ENCODE measurements at regions not wholly inside any gene's neighbourhood (a gene's known extent, or its start where the extent isn't known, plus 50 kb on each side); places are given as distances from the start of the nearest gene placed in this dataset.
"Not testable (repeated sequence)": the region's sequence is repeated elsewhere in the genome, so short reads cannot be mapped to it uniquely, and the experiment has no call there.

- no peak for DNase-seq (ENCODE audit: low spot score)
Observed at GRCh38 chr12:69131077-69131476, 108.3 kb upstream of the CPSF6 start.

- DNase-seq (ENCODE audit: low spot score): no peak
Observed at GRCh38 chr12:69136931-69137613, 102.3 kb upstream of the CPSF6 start.

GRCh38 chr12:69141074-69141473 is 98.3 kb upstream of the CPSF6 start:
- no peak for DNase-seq (ENCODE audit: low spot score)

- no peak for DNase-seq (ENCODE audit: low spot score)
Observed at GRCh38 chr12:69149270-69149669, 90.1 kb upstream of the CPSF6 start.

GRCh38 chr12:69150083-69150795 is 89.1 kb upstream of the CPSF6 start:
- no peak for DNase-seq (ENCODE audit: low spot score)

- no peak for DNase-seq (ENCODE audit: low spot score)
Observed at GRCh38 chr12:69150796-69151127, 88.6 kb upstream of the CPSF6 start.

GRCh38 chr12:69151254-69151764 is 88.1 kb upstream of the CPSF6 start:
- no peak for DNase-seq (ENCODE audit: low spot score)

GRCh38 chr12:69154585-69155363 is 84.6 kb upstream of the CPSF6 start:
- peak; percentile 75 for DNase-seq (ENCODE audit: low spot score)

GRCh38 chr12:69157023-69157655 is 82.2 kb upstream of the CPSF6 start:
- DNase-seq (ENCODE audit: low spot score): peak; percentile 86

- DNase-seq (ENCODE audit: low spot score): peak; percentile 47
Observed at GRCh38 chr12:69161829-69162228, 77.5 kb upstream of the CPSF6 start.

- no peak for DNase-seq (ENCODE audit: low spot score)
Observed at GRCh38 chr12:69163681-69164362, 75.5 kb upstream of the CPSF6 start.

- no peak for DNase-seq (ENCODE audit: low spot score)
Observed at GRCh38 chr12:69167648-69168165, 71.7 kb upstream of the CPSF6 start.

GRCh38 chr12:69168363-69168762 is 71.0 kb upstream of the CPSF6 start:
- no peak for DNase-seq (ENCODE audit: low spot score)

- no peak for DNase-seq (ENCODE audit: low spot score)
Observed at GRCh38 chr12:69168828-69169227, 70.5 kb upstream of the CPSF6 start.

- DNase-seq (ENCODE audit: low spot score): no peak
Observed at GRCh38 chr12:69170293-69170692, 69.1 kb upstream of the CPSF6 start.

GRCh38 chr12:69171881-69172280 is 67.5 kb upstream of the CPSF6 start:
- DNase-seq (ENCODE audit: low spot score): no peak

- DNase-seq (ENCODE audit: low spot score): no peak
Observed at GRCh38 chr12:69172491-69172890, 66.9 kb upstream of the CPSF6 start.

- no peak for DNase-seq (ENCODE audit: low spot score)
Observed at GRCh38 chr12:69173368-69173767, 66.0 kb upstream of the CPSF6 start.

GRCh38 chr12:69179786-69180185 is 59.6 kb upstream of the CPSF6 start:
- DNase-seq (ENCODE audit: low spot score): no peak

GRCh38 chr12:69187572-69187971 is 51.8 kb upstream of the CPSF6 start:
- not testable (repeated sequence) for DNase-seq (ENCODE audit: low spot score)

GRCh38 chr12:69189378-69189978 is 49.9 kb upstream of the CPSF6 start:
- no peak for DNase-seq (ENCODE audit: low spot score)

Measured in CD4-positive, alpha-beta T cell treated with Interleukin-6 at 100 ng/mL for 8 hours (primary cell).